ENCODE measurements at regions not wholly inside any gene's neighbourhood (a gene's known extent, or its start where the extent isn't known, plus 50 kb on each side); places are given as distances from the start of the nearest gene placed in this dataset.

GRCh38 chr6:30272032-30272431 is 54.7 kb upstream of the TRIM39 start:
- no peak for DNase-seq (ENCODE audit: low read depth in 2 of 2)
- no peak overlapping the region for H3K4me2 ChIP-seq (ENCODE audit: extremely low read depth, insufficient read depth, low read length)
- no peak overlapping the region for H2AFZ ChIP-seq (ENCODE audit: low read length)
- no peak overlapping the region for H3K27ac ChIP-seq (ENCODE audit: insufficient read depth, low read length)
- H3K9ac ChIP-seq (ENCODE audit: insufficient read depth, low read length) = no peak overlapping the region
- H3K4me1 ChIP-seq (ENCODE audit: control insufficient read depth, extremely low read depth, insufficient read depth, low read length) = no peaks in the 10 kb centered on the region
- no peaks in the 10 kb centered on the region for H3K27me3 ChIP-seq (ENCODE audit: control insufficient read depth, insufficient read depth, low read length)
- no peaks in the 10 kb centered on the region for H3K36me3 ChIP-seq (ENCODE audit: control insufficient read depth, insufficient read depth, low read length)
- H3K79me2 ChIP-seq (ENCODE audit: control insufficient read depth, insufficient read depth, low read length) = no peaks in the 10 kb centered on the region
- no peaks in the 10 kb centered on the region for H4K20me1 ChIP-seq (ENCODE audit: control insufficient read depth, extremely low read depth, insufficient read depth, low read length)
- no peaks in the 10 kb centered on the region for H3K9me3 ChIP-seq (ENCODE audit: control insufficient read depth, insufficient read depth, low read depth, low read length)
- no peak overlapping the region for H3K4me3 ChIP-seq (replicated peaks in 1 of 4; ENCODE audit: control extremely low read depth in 1 of 4, insufficient read depth in 1 of 4, low read depth in 3 of 4, low read length in 4 of 4)
- TF ChIP-seq EZH2 (IDR thresholded peaks at IDR 0.05; ENCODE audit: low read length, missing control alignments) (no peak), CTCF (conservative IDR thresholded peaks at IDR 0.05 in 1 of 2, IDR thresholded peaks at IDR 0.05 in 1 of 2; ENCODE audit: low read depth in 1 of 2, low read length in 2 of 2) (no peak)

GRCh38 chr6:30267423-30267822 is 54.2 kb upstream of the TRIM26 start:
- H4K20me1 ChIP-seq (ENCODE audit: control insufficient read depth, extremely low read depth, insufficient read depth, low read length) = no peaks in the 10 kb centered on the region
- H3K36me3 ChIP-seq (ENCODE audit: control insufficient read depth, insufficient read depth, low read length) = no peaks in the 10 kb centered on the region
- H3K4me2 ChIP-seq (ENCODE audit: extremely low read depth, insufficient read depth, low read length) = no peak overlapping the region
- H2AFZ ChIP-seq (ENCODE audit: low read length) = no peak overlapping the region
- no peak overlapping the region for H3K4me3 ChIP-seq (replicated peaks in 1 of 4; ENCODE audit: control extremely low read depth in 1 of 4, insufficient read depth in 1 of 4, low read depth in 3 of 4, low read length in 4 of 4)
- TF ChIP-seq CTCF (conservative IDR thresholded peaks at IDR 0.05 in 1 of 2, IDR thresholded peaks at IDR 0.05 in 1 of 2; ENCODE audit: low read depth in 1 of 2, low read length in 2 of 2) (no peak), EZH2 (IDR thresholded peaks at IDR 0.05; ENCODE audit: low read length, missing control alignments) (no peak)
- H3K27ac ChIP-seq (ENCODE audit: insufficient read depth, low read length) = no peak overlapping the region
- DNase-seq (ENCODE audit: low read depth in 2 of 2) = no peak
- H3K4me1 ChIP-seq (ENCODE audit: control insufficient read depth, extremely low read depth, insufficient read depth, low read length) = peaks cover 4% of the 10 kb centered on the region
- no peaks in the 10 kb centered on the region for H3K9me3 ChIP-seq (ENCODE audit: control insufficient read depth, insufficient read depth, low read depth, low read length)
- H3K79me2 ChIP-seq (ENCODE audit: control insufficient read depth, insufficient read depth, low read length) = no peaks in the 10 kb centered on the region
- no peak overlapping the region for H3K9ac ChIP-seq (ENCODE audit: insufficient read depth, low read length)
- no peaks in the 10 kb centered on the region for H3K27me3 ChIP-seq (ENCODE audit: control insufficient read depth, insufficient read depth, low read length)

- Histone ChIP-seq H3K36me3 (ENCODE audit: control insufficient read depth, insufficient read depth, low read length) (no peaks in the 10 kb centered on the region), H3K27ac (ENCODE audit: insufficient read depth, low read length) (no peak overlapping the region), H3K4me2 (ENCODE audit: extremely low read depth, insufficient read depth, low read length) (no peak overlapping the region), H3K79me2 (ENCODE audit: control insufficient read depth, insufficient read depth, low read length) (no peaks in the 10 kb centered on the region), H3K4me3 (replicated peaks in 1 of 4; ENCODE audit: control extremely low read depth in 1 of 4, insufficient read depth in 1 of 4, low read depth in 3 of 4, low read length in 4 of 4) (no peak overlapping the region), H3K27me3 (ENCODE audit: control insufficient read depth, insufficient read depth, low read length) (no peaks in the 10 kb centered on the region), H4K20me1 (ENCODE audit: control insufficient read depth, extremely low read depth, insufficient read depth, low read length) (no peaks in the 10 kb centered on the region), H3K4me1 (ENCODE audit: control insufficient read depth, extremely low read depth, insufficient read depth, low read length) (peaks cover 4% of the 10 kb centered on the region), H3K9me3 (ENCODE audit: control insufficient read depth, insufficient read depth, low read depth, low read length) (no peaks in the 10 kb centered on the region), H3K9ac (ENCODE audit: insufficient read depth, low read length) (no peak overlapping the region), H2AFZ (ENCODE audit: low read length) (no peak overlapping the region)
- no peak for DNase-seq (ENCODE audit: low read depth in 2 of 2)
- TF ChIP-seq CTCF (conservative IDR thresholded peaks at IDR 0.05 in 1 of 2, IDR thresholded peaks at IDR 0.05 in 1 of 2; ENCODE audit: low read depth in 1 of 2, low read length in 2 of 2) = no peak
- no peak for TF ChIP-seq EZH2 (IDR thresholded peaks at IDR 0.05; ENCODE audit: low read length, missing control alignments)
Measured at GRCh38 chr6:30265594-30265993, 52.4 kb upstream of the TRIM26 start.
